Testis (tissue), 2 donors: ENCODE measurements at regions not wholly inside any gene's neighbourhood (a gene's known extent, or its start where the extent isn't known, plus 50 kb on each side); places are given as distances from the start of the nearest gene placed in this dataset.

ENCODE experiments used
- POLR2A ChIP-seq: fragments of 450-650 bp; IDR thresholded peaks from one replicate; pipeline ENCODE4 v1.6.1; 2017; ENCODE audit warnings: antibody characterized with exemption, mild to moderate bottlenecking, moderate library complexity
- TF ChIP-seq, protein P1 (sequence below), 3 experiments: fragments of 450-650 bp in 2 of 3; fragments of 200-600 bp in 1 of 3; sonication (generic) in 1 of 3; IDR thresholded peaks; one replicate each; pipeline ENCODE4 v1.5.1; 2016 to 2019; ENCODE audit warnings: antibody characterized with exemption in 3 of 3, mild to moderate bottlenecking in 2 of 3, moderate library complexity in 1 of 3

DNA sequence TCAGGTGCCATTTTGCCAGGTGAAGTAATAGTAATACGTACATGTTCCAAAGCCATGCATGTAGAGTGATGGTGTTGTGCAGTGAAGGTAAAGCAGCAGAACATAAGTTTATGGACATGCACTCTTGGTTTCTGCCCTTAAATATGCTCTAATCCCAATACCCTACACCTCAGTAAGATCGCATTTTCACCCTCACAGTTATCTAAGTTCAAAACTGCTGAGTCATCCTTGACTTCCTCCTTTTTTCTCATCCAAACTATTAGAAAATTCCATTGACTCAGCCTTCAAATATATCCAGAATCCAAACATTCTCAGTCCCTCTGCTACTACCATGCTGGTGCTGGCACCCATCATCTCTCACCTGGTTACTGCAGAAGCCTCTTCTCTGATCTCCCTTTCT is 652.9 kb upstream of the IGFBP7 start:
- TF ChIP-seq, protein P1, sequence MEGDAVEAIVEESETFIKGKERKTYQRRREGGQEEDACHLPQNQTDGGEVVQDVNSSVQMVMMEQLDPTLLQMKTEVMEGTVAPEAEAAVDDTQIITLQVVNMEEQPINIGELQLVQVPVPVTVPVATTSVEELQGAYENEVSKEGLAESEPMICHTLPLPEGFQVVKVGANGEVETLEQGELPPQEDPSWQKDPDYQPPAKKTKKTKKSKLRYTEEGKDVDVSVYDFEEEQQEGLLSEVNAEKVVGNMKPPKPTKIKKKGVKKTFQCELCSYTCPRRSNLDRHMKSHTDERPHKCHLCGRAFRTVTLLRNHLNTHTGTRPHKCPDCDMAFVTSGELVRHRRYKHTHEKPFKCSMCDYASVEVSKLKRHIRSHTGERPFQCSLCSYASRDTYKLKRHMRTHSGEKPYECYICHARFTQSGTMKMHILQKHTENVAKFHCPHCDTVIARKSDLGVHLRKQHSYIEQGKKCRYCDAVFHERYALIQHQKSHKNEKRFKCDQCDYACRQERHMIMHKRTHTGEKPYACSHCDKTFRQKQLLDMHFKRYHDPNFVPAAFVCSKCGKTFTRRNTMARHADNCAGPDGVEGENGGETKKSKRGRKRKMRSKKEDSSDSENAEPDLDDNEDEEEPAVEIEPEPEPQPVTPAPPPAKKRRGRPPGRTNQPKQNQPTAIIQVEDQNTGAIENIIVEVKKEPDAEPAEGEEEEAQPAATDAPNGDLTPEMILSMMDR (IDR thresholded peaks at IDR 0.05): no peak
- TF ChIP-seq POLR2A: no peak
